K562 (cell line): ENCODE measurements at regions not wholly inside any gene's neighbourhood (a gene's known extent, or its start where the extent isn't known, plus 50 kb on each side); places are given as distances from the start of the nearest gene placed in this dataset.

Experiments
- ARID3B ChIP-seq: fragments of 250-450 bp; sonication (Bioruptor Pico); IDR thresholded peaks from 2 replicates; pipeline ENCODE4 v1.4.0; 2020; ENCODE audit warnings: borderline replicate concordance
- ARNT ChIP-seq, 2 experiments: fragments of 450-650 bp; IDR thresholded peaks; 2 replicates each; pipeline ENCODE4 v1.6.1; 2016; ENCODE audit warnings: mild to moderate bottlenecking in 1 of 2
- CAMTA2 ChIP-seq: fragments of 250-450 bp; sonication (Bioruptor Pico); conservative IDR thresholded peaks from 2 replicates; pipeline ENCODE4 v1.5.1; 2022
- CBFA2T3 ChIP-seq: fragments of 450-650 bp; IDR thresholded peaks from 2 replicates; pipeline ENCODE4 v1.6.1; 2017
- CREB3 ChIP-seq: fragments of 450-650 bp; conservative IDR thresholded peaks from 2 replicates; pipeline ENCODE4 v1.6.1; 2016; ENCODE audit warnings: missing genetic modification characterization, low read depth, mild to moderate bottlenecking, missing compliant biosample characterization, moderate library complexity
- DMBX1 ChIP-seq: fragments of 250-450 bp; sonication (Bioruptor Pico); IDR thresholded peaks from 2 replicates; pipeline ENCODE4 v1.8.0; 2022; ENCODE audit warnings: inconsistent platforms, mild to moderate bottlenecking, moderate library complexity, borderline replicate concordance
- HDGF ChIP-seq: fragments of 450-650 bp; IDR thresholded peaks from 2 replicates; pipeline ENCODE4 v1.6.1; 2016
- NFE2 ChIP-seq: IDR thresholded peaks from 2 replicates; pipeline ENCODE4 v1.6.1; 2014; ENCODE audit warnings: antibody characterized with exemption, low read depth
- RNF2 ChIP-seq: sonication (generic); IDR thresholded peaks from 2 replicates; pipeline ENCODE4 v1.6.1; 2016
- SAP30 ChIP-seq: fragments of 200-600 bp; sonication (generic); IDR thresholded peaks from 2 replicates; pipeline ENCODE4 v1.6.1; 2012; ENCODE audit warnings: borderline replicate concordance, low read depth, mild to moderate bottlenecking, moderate library complexity, low read length, control low read depth, inconsistent platforms; ENCODE audit not compliant: insufficient read depth, poor library complexity, severe bottlenecking
- SMARCC2 ChIP-seq: fragments of 450-650 bp; IDR thresholded peaks from 2 replicates; pipeline ENCODE4 v1.6.1; 2017; ENCODE audit warnings: antibody characterized with exemption, moderate library complexity, mild to moderate bottlenecking, low read depth
- TBL1XR1 ChIP-seq, 2 experiments: IDR thresholded peaks; 2 replicates each; pipeline ENCODE4 v1.6.1; 2012; ENCODE audit warnings: improper control_type of control experiment in 2 of 2, low read length in 2 of 2, mild to moderate bottlenecking in 1 of 2
- TCF7L2 ChIP-seq: fragments of 150-350 bp; IDR thresholded peaks from 2 replicates; pipeline ENCODE4 v1.6.1; 2016; ENCODE audit warnings: low read depth, mild to moderate bottlenecking, low read length, moderate library complexity
- ZC3H4 ChIP-seq: sonication (generic); formaldehyde crosslinking; IDR thresholded peaks from 2 replicates; pipeline ENCODE4 v1.9.0; 2021; ENCODE audit warnings: missing genetic modification reagents, borderline replicate concordance
- ZMIZ1 ChIP-seq, 2 experiments: fragments of 150-350 bp in 1 of 2; IDR thresholded peaks; 2 replicates each; pipeline ENCODE4 v1.6.1; 2012 to 2016; ENCODE audit warnings: low read depth in 2 of 2, low read length in 2 of 2, mild to moderate bottlenecking in 1 of 2, moderate library complexity in 1 of 2
- ZNF175 ChIP-seq: fragments of 200-800 bp; sonication (Bioruptor generic); IDR thresholded peaks from 2 replicates; pipeline ENCODE4 v1.6.1; 2016; ENCODE audit warnings: low read depth, mild to moderate bottlenecking, missing genetic modification characterization, missing compliant biosample characterization
- ZNF232 ChIP-seq: sonication (generic); formaldehyde crosslinking; IDR thresholded peaks from 2 replicates; pipeline ENCODE4 v1.8.0; 2022; ENCODE audit warnings: mild to moderate bottlenecking, missing genetic modification reagents
- ZNF717 ChIP-seq: fragments of 250-450 bp; sonication (Bioruptor Pico); IDR thresholded peaks from 2 replicates; pipeline ENCODE4 v1.5.0; 2021
- ZNF740 ChIP-seq, 3 experiments: fragments of 200-800 bp in 1 of 3; sonication (Bioruptor generic) in 1 of 3; sonication (generic) in 1 of 3; formaldehyde crosslinking in 1 of 3; IDR thresholded peaks; 2 replicates each; pipeline versions ENCODE4 v1.6.1 to v1.8.0; 2016 to 2022; ENCODE audit warnings: mild to moderate bottlenecking in 2 of 3, missing compliant biosample characterization in 2 of 3, missing genetic modification characterization in 2 of 3, missing genetic modification reagents in 1 of 3
- ZSCAN29 ChIP-seq: fragments of 450-650 bp; IDR thresholded peaks from 2 replicates; pipeline ENCODE4 v1.6.1; 2017

GRCh38 chr6:105814745-105815536, 271.2 kb upstream of the PRDM1 start (continued):
- TF ChIP-seq HDGF (no peak), ZNF232 (CRISPR knock-in tag) (no peak), RNF2 (no peak), CAMTA2 (CRISPR knock-in tag) (no peak), DMBX1 (no peak), NFE2 (peak; percentile 94), ARNT (IDR thresholded peaks at IDR 0.05) (0 out of 4 replicates have a peak, but pooled peaks of 1 of the 2 experiments have one; percentile 33), ZSCAN29 (no peak), CBFA2T3 (0 out of 2 replicates have a peak, but pooled peaks have one; percentile 24), ZNF175 (CRISPR knock-in tag) (no peak), ZMIZ1 (IDR thresholded peaks at IDR 0.05; ENCODE audit: low read depth in 2 of 2, low read length in 2 of 2) (no peak), TBL1XR1 (IDR thresholded peaks at IDR 0.05; ENCODE audit: low read length in 2 of 2) (peak in 1 of 2 experiments; percentile 81; a peak in 2 of 4 replicates), SMARCC2 (0 out of 2 replicates have a peak, but pooled peaks have one; percentile 49), ARID3B (no peak), SAP30 (no peak), TCF7L2 (no peak), ZC3H4 (CRISPR knock-in tag) (no peak), CREB3 (tag) (peak; percentile 66; the same call in 1 of the 2 replicates), ZNF740 (CRISPR knock-in tag; IDR thresholded peaks at IDR 0.05) (no peak), ZNF740 (tag; IDR thresholded peaks at IDR 0.05) (no peak), ZNF717 (CRISPR knock-in tag) (no peak)
